ENCODE measurements at regions not wholly inside any gene's neighbourhood (a gene's known extent, or its start where the extent isn't known, plus 50 kb on each side); places are given as distances from the start of the nearest gene placed in this dataset.

GRCh38 chr13:74907788-74908187 is 574.2 kb downstream of the TBC1D4 start:
- peaks cover 0 to 10% of the 10 kb centered on the region in 2 donors for H3K9me3 ChIP-seq (replicated peaks in 1 of 2; ENCODE audit: control insufficient read depth in 1 of 2, insufficient read depth in 1 of 2, low read length in 2 of 2)
- no peaks in the 10 kb centered on the region for H3K36me3 ChIP-seq (replicated peaks in 1 of 2; ENCODE audit: control insufficient read depth in 1 of 2, insufficient read depth in 2 of 2, low read length in 2 of 2)
- H3K4me1 ChIP-seq (ENCODE audit: control insufficient read depth in 1 of 2, insufficient read depth in 2 of 2, low read length in 2 of 2): no peaks in the 10 kb centered on the region
- intact Hi-C loops (cut with micrococcal nuclease): no loop called here
- no peaks in the 10 kb centered on the region for H3K27me3 ChIP-seq (ENCODE audit: control insufficient read depth in 2 of 2, insufficient read depth in 2 of 2, low read length in 2 of 2)
- H3K4me3 ChIP-seq (replicated peaks in 1 of 3; ENCODE audit: low read depth in 2 of 3, low read length in 3 of 3): no peak overlapping the region
- H3K79me2 ChIP-seq (ENCODE audit: insufficient read depth, low read length): no peaks in the 10 kb centered on the region
- H3K9ac ChIP-seq (ENCODE audit: insufficient read depth, low read length, poor library complexity, severe bottlenecking): no peak overlapping the region
- WGBS (ENCODE audit: insufficient coverage): 76% methylated on average over 3 of the region's 5 CpGs
- Mint-ChIP-seq H3K4me1 (no peaks in the 10 kb centered on the region), H3K27ac (no peak overlapping the region), H3K9me3 (peaks cover 2 to 6% (median 3%) of the 10 kb centered on the region in 7 donors), H3K4me3 (no peak overlapping the region), H3K27me3 (ENCODE audit: low read depth in 3 of 3) (peaks cover 0 to 2% (median 0%) of the 10 kb centered on the region in 3 donors), H3K36me3 (no peaks in the 10 kb centered on the region)
- no peaks in the 10 kb centered on the region for H4K20me1 ChIP-seq (ENCODE audit: insufficient read depth, low read length)
- TF ChIP-seq, protein P1, sequence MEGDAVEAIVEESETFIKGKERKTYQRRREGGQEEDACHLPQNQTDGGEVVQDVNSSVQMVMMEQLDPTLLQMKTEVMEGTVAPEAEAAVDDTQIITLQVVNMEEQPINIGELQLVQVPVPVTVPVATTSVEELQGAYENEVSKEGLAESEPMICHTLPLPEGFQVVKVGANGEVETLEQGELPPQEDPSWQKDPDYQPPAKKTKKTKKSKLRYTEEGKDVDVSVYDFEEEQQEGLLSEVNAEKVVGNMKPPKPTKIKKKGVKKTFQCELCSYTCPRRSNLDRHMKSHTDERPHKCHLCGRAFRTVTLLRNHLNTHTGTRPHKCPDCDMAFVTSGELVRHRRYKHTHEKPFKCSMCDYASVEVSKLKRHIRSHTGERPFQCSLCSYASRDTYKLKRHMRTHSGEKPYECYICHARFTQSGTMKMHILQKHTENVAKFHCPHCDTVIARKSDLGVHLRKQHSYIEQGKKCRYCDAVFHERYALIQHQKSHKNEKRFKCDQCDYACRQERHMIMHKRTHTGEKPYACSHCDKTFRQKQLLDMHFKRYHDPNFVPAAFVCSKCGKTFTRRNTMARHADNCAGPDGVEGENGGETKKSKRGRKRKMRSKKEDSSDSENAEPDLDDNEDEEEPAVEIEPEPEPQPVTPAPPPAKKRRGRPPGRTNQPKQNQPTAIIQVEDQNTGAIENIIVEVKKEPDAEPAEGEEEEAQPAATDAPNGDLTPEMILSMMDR (IDR thresholded peaks at IDR 0.05): no peak
- H2AFZ ChIP-seq (ENCODE audit: insufficient read depth, low read depth, low read length, poor library complexity, severe bottlenecking): no peak overlapping the region
- no peak overlapping the region for H3K4me2 ChIP-seq (replicated peaks; ENCODE audit: extremely low read depth, low read length, poor library complexity, severe bottlenecking)
- no peak for DNase-seq
- no peak overlapping the region for H3K27ac ChIP-seq (ENCODE audit: low read depth in 1 of 2, low read length in 2 of 2)

GRCh38 chr13:74904556-74904955 is 577.4 kb downstream of the TBC1D4 start:
- Mint-ChIP-seq H3K36me3 (no peaks in the 10 kb centered on the region), H3K4me3 (no peak overlapping the region), H3K9me3 (peaks cover 0 to 8% (median 3%) of the 10 kb centered on the region in 7 donors), H3K27ac (no peak overlapping the region), H3K4me1 (no peaks in the 10 kb centered on the region), H3K27me3 (ENCODE audit: low read depth in 3 of 3) (no peaks in the 10 kb centered on the region)
- no peak for DNase-seq
- H3K4me1 ChIP-seq (ENCODE audit: control insufficient read depth in 1 of 2, insufficient read depth in 2 of 2, low read length in 2 of 2): no peaks in the 10 kb centered on the region
- no peak overlapping the region for H2AFZ ChIP-seq (ENCODE audit: insufficient read depth, low read depth, low read length, poor library complexity, severe bottlenecking)
- WGBS (ENCODE audit: insufficient coverage): 0% methylated on average over 1 of the region's 4 CpGs
- TF ChIP-seq, protein P1 (IDR thresholded peaks at IDR 0.05): no peak
- H4K20me1 ChIP-seq (ENCODE audit: insufficient read depth, low read length): no peaks in the 10 kb centered on the region
- H3K4me2 ChIP-seq (replicated peaks; ENCODE audit: extremely low read depth, low read length, poor library complexity, severe bottlenecking): no peak overlapping the region
- no peaks in the 10 kb centered on the region for H3K36me3 ChIP-seq (replicated peaks in 1 of 2; ENCODE audit: control insufficient read depth in 1 of 2, insufficient read depth in 2 of 2, low read length in 2 of 2)
- no peak overlapping the region for H3K9ac ChIP-seq (ENCODE audit: insufficient read depth, low read length, poor library complexity, severe bottlenecking)
- intact Hi-C loops (cut with micrococcal nuclease): no loop called here
- H3K27me3 ChIP-seq (ENCODE audit: control insufficient read depth in 2 of 2, insufficient read depth in 2 of 2, low read length in 2 of 2): no peaks in the 10 kb centered on the region
- H3K9me3 ChIP-seq (replicated peaks in 1 of 2; ENCODE audit: control insufficient read depth in 1 of 2, insufficient read depth in 1 of 2, low read length in 2 of 2): peaks cover 0 to 7% of the 10 kb centered on the region in 2 donors
- no peak overlapping the region for H3K4me3 ChIP-seq (replicated peaks in 1 of 3; ENCODE audit: low read depth in 2 of 3, low read length in 3 of 3)
- no peak overlapping the region for H3K27ac ChIP-seq (ENCODE audit: low read depth in 1 of 2, low read length in 2 of 2)
- no peaks in the 10 kb centered on the region for H3K79me2 ChIP-seq (ENCODE audit: insufficient read depth, low read length)

All from CD14-positive monocyte (primary cell).